Osteocyte (in vitro differentiated cells): ENCODE measurements at regions not wholly inside any gene's neighbourhood (a gene's known extent, or its start where the extent isn't known, plus 50 kb on each side); places are given as distances from the start of the nearest gene placed in this dataset.

Source experiments
- DNase-seq: peaks from one replicate; pipeline ENCODE4 v3.0.0; 2021; ENCODE audit warnings: mixed read lengths; ENCODE audit not compliant: unreplicated experiment; ENCODE audit errors: extremely low spot score
- H3K27ac Mint-ChIP-seq: one replicate; pipeline ENCODE4 v1.8.0; 2021; ENCODE audit warnings: mild to moderate bottlenecking, mixed read lengths; ENCODE audit not compliant: unreplicated experiment
- H3K27me3 Mint-ChIP-seq: one replicate; pipeline ENCODE4 v1.8.0; 2021; ENCODE audit warnings: mixed read lengths; ENCODE audit not compliant: unreplicated experiment
- H3K36me3 Mint-ChIP-seq: one replicate; pipeline ENCODE4 v1.8.0; 2021; ENCODE audit warnings: mixed read lengths; ENCODE audit not compliant: unreplicated experiment
- H3K4me1 Mint-ChIP-seq: one replicate; pipeline ENCODE4 v1.8.0; 2021; ENCODE audit warnings: mixed read lengths; ENCODE audit not compliant: unreplicated experiment
- H3K4me3 Mint-ChIP-seq: one replicate; pipeline ENCODE4 v1.8.0; 2021; ENCODE audit warnings: mild to moderate bottlenecking, moderate library complexity, mixed read lengths; ENCODE audit not compliant: unreplicated experiment
- H3K9me3 Mint-ChIP-seq: one replicate; pipeline ENCODE4 v1.8.0; 2021; ENCODE audit warnings: mixed read lengths; ENCODE audit not compliant: unreplicated experiment
- TF ChIP-seq, protein P1 (sequence below): fragments of 200-600 bp; sonication (generic); IDR thresholded peaks from 2 replicates; pipeline ENCODE4 v1.5.0; 2021; ENCODE audit warnings: antibody characterized with exemption, mild to moderate bottlenecking, moderate library complexity

GRCh38 chr12:104863296-104863948, 94.7 kb downstream of the SLC41A2 start:
- H3K36me3 Mint-ChIP-seq: peaks cover 1% of the 10 kb centered on the region
- peak overlapping the region; percentile 51 for H3K27ac Mint-ChIP-seq
- no peak for DNase-seq
- H3K27me3 Mint-ChIP-seq: no peaks in the 10 kb centered on the region
- H3K4me3 Mint-ChIP-seq: no peak overlapping the region
- TF ChIP-seq, protein P1, sequence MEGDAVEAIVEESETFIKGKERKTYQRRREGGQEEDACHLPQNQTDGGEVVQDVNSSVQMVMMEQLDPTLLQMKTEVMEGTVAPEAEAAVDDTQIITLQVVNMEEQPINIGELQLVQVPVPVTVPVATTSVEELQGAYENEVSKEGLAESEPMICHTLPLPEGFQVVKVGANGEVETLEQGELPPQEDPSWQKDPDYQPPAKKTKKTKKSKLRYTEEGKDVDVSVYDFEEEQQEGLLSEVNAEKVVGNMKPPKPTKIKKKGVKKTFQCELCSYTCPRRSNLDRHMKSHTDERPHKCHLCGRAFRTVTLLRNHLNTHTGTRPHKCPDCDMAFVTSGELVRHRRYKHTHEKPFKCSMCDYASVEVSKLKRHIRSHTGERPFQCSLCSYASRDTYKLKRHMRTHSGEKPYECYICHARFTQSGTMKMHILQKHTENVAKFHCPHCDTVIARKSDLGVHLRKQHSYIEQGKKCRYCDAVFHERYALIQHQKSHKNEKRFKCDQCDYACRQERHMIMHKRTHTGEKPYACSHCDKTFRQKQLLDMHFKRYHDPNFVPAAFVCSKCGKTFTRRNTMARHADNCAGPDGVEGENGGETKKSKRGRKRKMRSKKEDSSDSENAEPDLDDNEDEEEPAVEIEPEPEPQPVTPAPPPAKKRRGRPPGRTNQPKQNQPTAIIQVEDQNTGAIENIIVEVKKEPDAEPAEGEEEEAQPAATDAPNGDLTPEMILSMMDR: peak; percentile 31
- peaks cover 37% of the 10 kb centered on the region for H3K4me1 Mint-ChIP-seq
- no peaks in the 10 kb centered on the region for H3K9me3 Mint-ChIP-seq

DNA sequence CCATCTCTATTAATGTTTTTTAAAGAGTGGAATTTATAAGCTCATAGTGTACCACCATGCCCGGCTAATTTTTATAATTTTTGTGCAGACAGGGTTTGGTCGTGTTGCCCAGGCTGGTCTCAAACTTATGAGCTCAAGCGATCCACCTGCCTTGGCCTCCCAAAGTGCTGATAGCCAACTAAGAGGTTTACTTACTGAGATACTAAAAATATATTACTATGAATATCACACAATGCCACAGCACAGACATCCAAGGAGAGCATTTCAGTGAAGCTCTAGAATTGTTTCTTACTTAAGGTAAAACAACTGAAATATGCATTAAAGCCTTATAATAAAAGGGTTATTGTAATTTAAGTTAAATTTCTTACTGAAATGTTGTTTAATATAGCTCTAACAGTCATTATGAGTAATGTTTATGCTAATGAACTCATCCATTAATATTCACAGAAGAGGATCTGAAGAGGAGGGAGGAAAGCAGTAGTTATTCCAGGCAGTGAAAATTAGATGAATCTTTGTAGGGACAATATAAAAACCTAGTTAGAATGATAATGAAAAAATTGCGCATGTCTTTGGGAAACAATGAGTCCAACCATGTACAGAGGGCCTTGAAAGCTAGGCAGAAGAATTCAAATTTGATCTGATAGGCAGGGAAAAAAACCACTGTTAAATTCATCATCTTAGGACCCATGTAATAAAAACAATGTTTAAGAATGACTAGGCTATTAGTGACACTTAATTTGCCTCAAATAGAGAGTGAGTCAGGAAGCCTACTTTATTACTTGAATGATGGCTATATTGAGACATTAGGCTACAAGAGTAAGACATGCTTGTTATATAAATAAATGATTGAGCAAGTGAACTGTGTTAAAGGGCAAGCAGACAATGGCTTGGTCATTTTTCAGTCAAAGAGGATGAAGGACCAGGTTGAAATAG, 99.2 kb downstream of the SLC41A2 start:
- Mint-ChIP-seq H3K4me3 (no peak overlapping the region), H3K9me3 (no peaks in the 10 kb centered on the region), H3K36me3 (peaks cover 4% of the 10 kb centered on the region), H3K4me1 (peaks cover 8% of the 10 kb centered on the region), H3K27ac (no peak overlapping the region), H3K27me3 (no peaks in the 10 kb centered on the region)
- DNase-seq: no peak
- TF ChIP-seq, protein P1: no peak

- Mint-ChIP-seq H3K4me1 (peaks cover 20% of the 10 kb centered on the region), H3K4me3 (no peak overlapping the region), H3K27me3 (no peaks in the 10 kb centered on the region), H3K27ac (no peak overlapping the region), H3K36me3 (peaks cover 4% of the 10 kb centered on the region), H3K9me3 (no peaks in the 10 kb centered on the region)
- TF ChIP-seq, protein P1: no peak
- DNase-seq: no peak
Observed at GRCh38 chr12:104856531-104856930, 101.6 kb downstream of the SLC41A2 start.

GRCh38 chr12:104855599-104855998, 102.5 kb downstream of the SLC41A2 start:
- Mint-ChIP-seq H3K27me3 (no peaks in the 10 kb centered on the region), H3K4me3 (no peak overlapping the region), H3K9me3 (no peaks in the 10 kb centered on the region), H3K4me1 (peaks cover 22% of the 10 kb centered on the region), H3K36me3 (peaks cover 4% of the 10 kb centered on the region), H3K27ac (no peak overlapping the region)
- TF ChIP-seq, protein P1: no peak
- DNase-seq: no peak

- no peak for DNase-seq
- Mint-ChIP-seq H3K27ac (peak overlapping the region; percentile 53), H3K4me3 (no peak overlapping the region), H3K27me3 (no peaks in the 10 kb centered on the region), H3K9me3 (no peaks in the 10 kb centered on the region), H3K4me1 (peaks cover 25% of the 10 kb centered on the region), H3K36me3 (peaks cover 3% of the 10 kb centered on the region)
- TF ChIP-seq, protein P1: no peak
Observed at GRCh38 chr12:104852896-104853295, 105.2 kb downstream of the SLC41A2 start.
